Kidney tubule cell (primary cell): ENCODE measurements at regions not wholly inside any gene's neighbourhood (a gene's known extent, or its start where the extent isn't known, plus 50 kb on each side); places are given as distances from the start of the nearest gene placed in this dataset.

Source experiments
- DNase-seq: peaks from one replicate; pipeline ENCODE4 v3.0.0-alpha.2; 2018; ENCODE audit warnings: low spot score

DNA sequence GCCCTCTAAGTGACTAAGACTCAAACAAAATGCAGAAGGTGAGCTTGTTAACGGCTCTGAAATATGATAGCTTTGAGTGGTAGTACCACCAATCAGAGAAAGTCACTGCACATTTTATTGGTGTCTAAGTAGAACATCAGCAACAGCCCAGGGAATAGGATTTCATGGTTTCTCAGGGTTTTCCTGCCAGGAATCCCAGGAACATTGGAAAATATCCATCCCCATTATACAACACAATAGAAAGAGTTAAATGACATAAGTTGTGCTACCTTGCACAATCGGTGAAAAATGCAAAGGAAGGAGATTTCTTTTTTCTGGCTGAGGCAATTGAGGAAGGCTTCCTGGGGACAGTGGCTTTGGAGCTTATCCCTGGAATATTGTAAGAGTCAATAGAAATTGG, 283.1 kb downstream of the HLX start:
- DNase-seq = no peak

- no peak for DNase-seq
Observed at GRCh38 chr1:221162939-221163338, 283.7 kb downstream of the HLX start.

DNA sequence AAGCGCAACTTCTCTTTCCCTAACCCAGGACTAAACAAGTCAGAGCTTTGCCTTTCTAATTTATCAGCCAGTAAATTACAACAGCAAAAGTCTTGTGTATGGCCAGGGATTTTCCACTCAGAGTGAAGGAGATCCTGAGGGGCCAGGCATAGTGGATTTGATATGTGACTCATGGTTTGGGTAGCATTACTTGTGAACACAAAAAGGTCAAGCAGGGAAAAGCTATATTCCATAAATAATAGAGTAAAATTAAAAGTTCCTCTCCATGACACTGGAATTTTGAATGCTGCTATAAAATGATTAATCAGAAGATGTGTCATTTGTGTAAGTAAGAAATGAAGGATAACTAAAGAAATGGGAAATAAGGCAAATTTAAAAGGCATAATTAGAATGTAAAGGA, 284.8 kb downstream of the HLX start:
- peak; percentile 35 for DNase-seq

- peak; percentile 46 for DNase-seq
Observed at GRCh38 chr1:221164951-221165838, 286.0 kb downstream of the HLX start.

DNA sequence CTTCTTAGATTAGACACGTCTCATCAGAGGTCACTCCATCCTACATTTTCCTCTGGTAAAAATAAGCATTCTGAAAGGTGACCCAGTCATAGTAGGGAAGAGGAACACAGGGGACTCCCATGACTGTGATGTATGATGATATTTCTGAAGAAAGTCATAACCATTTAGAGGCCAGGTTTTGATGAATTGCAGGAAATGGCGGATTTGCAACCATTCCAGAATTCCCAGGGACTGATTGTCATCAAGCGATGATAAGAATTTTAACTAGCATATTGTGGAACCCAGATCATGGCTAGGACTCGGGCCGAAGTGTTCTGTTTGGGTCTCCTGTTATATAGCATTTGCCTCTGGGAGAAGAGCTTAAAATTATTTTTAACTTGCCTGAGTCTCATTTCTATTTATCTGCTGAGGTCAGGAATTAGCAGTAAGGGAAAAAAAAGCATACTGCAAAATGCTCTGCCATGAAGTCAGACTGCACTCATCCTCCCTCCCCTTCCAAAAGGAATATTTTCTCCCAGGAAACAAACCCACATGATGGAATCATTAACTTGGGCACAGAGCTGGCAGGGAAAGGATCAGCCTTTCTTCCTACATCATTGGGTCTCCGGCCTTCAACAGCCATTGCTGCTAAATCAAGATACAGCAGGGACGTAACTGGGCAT, 286.7 kb downstream of the HLX start:
- peak; percentile 79 for DNase-seq

DNA sequence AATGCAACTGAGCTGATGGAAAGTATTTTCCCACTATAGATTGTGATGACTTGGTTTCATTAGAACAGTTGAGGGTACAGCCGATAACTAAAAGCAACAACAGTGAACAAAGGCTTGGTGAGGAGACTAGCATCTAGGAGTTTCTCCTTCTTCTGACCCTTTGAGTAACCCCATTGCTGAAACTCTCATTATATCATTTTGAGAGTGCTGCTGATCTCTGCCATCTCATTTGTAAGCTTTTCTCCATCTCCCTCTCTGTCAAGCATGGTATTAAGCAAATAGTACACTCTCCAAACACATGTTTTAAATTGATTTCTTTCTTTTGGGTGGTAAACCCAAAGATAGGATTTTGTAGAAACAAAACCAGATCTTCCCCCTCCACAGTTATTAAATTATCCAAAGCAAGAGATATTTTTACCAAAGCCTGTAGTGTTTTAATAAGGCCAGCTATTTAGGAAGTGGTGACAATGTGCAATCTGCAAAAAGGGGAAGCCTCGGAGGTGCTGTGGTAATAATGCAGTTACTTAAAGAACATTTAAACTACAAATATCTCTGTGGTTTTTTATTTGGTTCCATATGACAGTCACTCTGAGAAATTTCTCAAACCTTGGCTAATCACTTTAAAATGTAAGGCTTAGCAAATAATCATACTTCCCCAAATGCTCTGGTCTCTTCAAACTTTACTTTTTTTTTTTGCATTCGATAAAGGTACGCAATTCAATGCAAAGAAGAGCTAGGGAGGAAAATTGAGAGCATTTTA, 287.5 kb downstream of the HLX start:
- DNase-seq = no peak

GRCh38 chr1:221169447-221169889, 290.2 kb downstream of the HLX start:
- DNase-seq = peak; percentile 39

- DNase-seq = no peak
Observed at GRCh38 chr1:221170171-221170570, 290.9 kb downstream of the HLX start.

GRCh38 chr1:221171768-221172167, 292.5 kb downstream of the HLX start:
- DNase-seq = no peak

- DNase-seq = no peak
Observed at GRCh38 chr1:221172841-221173240, 293.6 kb downstream of the HLX start.

- DNase-seq = no peak
Observed at GRCh38 chr1:221174330-221174993, 295.2 kb downstream of the HLX start.

GRCh38 chr1:221175249-221175648, 296.0 kb downstream of the HLX start:
- DNase-seq = no peak

DNA sequence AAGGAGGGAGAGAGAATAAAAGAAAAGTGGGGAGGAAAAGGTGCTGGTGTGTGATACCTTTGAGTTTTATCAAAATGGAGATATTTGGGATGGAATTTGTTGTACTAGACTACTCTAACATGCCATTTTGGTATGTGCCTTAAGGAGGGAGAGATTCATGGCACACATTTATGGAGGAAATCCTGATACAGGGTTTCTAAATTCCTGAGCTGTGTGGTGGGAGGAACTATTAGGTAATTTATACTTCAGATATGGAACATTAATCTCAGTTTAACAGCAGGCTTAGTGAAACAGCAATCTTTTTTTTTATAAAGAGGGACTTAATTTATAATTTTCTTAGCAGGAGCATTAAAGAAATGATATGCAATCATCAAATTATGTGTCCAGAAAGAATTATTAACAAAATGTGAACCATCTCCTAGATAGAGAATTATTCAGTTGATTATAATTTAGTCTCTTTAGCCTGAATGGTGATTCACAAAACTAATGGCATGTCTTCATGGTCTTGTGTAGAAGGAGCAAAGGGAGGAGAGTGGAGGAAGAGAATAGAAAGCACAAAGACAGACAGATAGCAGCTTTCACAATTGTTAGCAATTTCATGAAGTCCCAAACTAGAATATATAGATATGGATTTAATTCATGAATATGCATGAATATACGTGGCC, 301.6 kb downstream of the HLX start:
- no peak for DNase-seq

GRCh38 chr1:221182791-221183533, 303.7 kb downstream of the HLX start:
- no peak for DNase-seq

DNA sequence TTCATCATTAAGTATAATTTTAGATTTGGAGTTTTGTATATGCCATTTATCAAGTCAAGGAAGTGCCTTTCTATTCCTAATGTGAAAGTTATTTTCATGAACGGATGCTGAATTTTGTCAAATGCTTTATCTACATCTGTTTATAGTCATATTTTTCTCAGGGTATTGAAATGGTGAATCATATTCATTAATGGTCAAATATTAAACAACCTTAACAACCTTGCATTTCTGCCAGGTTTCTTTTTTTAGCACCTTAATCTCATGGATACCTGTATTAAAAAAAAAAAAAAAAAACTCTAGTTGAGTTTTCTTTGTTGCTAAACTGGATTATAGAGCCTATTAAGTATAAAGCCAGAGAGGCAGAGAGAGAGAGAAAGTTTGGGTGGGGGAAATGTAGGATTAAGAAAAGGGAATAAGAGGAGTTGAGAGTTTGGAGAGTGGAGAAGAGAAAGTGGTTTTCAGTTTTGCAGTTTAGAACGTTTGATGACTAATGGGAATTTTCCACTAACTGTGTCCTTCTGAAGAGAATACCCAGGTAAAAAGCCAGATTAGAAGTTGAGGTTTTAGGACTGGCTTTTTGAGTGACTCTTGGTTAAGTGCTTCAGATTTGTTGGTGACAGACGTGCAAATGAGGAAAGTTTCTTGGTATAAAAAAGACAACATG, 305.0 kb downstream of the HLX start:
- no peak for DNase-seq

GRCh38 chr1:221187174-221187573, 307.9 kb downstream of the HLX start:
- peak; percentile 20 for DNase-seq

- no peak for DNase-seq
Observed at GRCh38 chr1:221188458-221188857, 309.2 kb downstream of the HLX start.

GRCh38 chr1:221190249-221190648, 311.0 kb downstream of the HLX start:
- no peak for DNase-seq

- DNase-seq = no peak
Observed at GRCh38 chr1:221192055-221192454, 312.8 kb downstream of the HLX start.

DNA sequence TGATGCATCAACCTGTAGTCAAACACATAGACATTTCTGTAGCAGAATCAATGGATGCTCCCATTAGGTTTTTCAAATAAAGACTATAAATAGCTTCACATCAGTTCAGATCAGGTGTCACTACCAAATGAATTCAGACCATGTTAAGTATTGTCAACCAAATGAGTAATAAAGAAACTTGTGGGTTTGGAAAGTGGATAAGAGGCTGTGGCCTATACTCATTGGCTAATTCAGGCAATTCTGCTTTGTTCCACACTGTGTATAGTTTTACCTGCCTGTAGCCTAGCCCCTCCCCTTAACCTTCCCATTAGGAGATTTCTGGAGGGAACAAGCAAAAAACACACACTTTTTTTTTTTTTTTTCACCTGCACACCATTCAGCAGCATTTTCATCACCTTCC, 321.2 kb downstream of the HLX start:
- DNase-seq = no peak
